ENCODE measurements at regions not wholly inside any gene's neighbourhood (a gene's known extent, or its start where the extent isn't known, plus 50 kb on each side); places are given as distances from the start of the nearest gene placed in this dataset.

DNA sequence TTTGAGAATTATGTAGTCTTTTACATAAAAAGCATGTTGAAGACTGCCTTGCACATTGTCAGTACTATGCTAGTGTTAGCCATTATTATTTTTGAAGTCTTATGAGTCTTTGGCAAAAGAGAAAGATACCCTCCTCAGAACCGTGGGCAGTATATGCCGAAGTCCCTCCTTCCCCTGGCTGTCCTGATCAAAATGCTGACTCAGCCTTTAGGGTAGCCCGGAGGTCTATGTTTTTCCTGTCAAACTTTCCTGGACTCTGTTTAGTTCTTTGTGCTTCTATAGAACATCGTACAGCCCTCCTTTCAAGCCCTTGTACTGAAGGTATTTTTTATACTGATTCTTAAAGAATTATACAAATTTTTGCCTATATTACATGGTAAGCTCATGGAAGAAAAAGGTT, 264.7 kb upstream of the ATP5MC3 start:
- TF ChIP-seq, protein P1, sequence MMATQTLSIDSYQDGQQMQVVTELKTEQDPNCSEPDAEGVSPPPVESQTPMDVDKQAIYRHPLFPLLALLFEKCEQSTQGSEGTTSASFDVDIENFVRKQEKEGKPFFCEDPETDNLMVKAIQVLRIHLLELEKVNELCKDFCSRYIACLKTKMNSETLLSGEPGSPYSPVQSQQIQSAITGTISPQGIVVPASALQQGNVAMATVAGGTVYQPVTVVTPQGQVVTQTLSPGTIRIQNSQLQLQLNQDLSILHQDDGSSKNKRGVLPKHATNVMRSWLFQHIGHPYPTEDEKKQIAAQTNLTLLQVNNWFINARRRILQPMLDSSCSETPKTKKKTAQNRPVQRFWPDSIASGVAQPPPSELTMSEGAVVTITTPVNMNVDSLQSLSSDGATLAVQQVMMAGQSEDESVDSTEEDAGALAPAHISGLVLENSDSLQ (IDR thresholded peaks at IDR 0.05), result no peak
- no peak for TF ChIP-seq FOXK2 (IDR thresholded peaks at IDR 0.05)
- no peak for TF ChIP-seq L3MBTL2 (conservative IDR thresholded peaks at IDR 0.05)
- TF ChIP-seq FOXA1 (IDR thresholded peaks at IDR 0.05), result no peak
- no peak for TF ChIP-seq LEF1 (IDR thresholded peaks at IDR 0.05; ENCODE audit: borderline replicate concordance)
- no peak for TF ChIP-seq HDGF (IDR thresholded peaks at IDR 0.05; ENCODE audit: borderline replicate concordance)
- no peak for TF ChIP-seq ELF4 (IDR thresholded peaks at IDR 0.05)
- TF ChIP-seq NFRKB (IDR thresholded peaks at IDR 0.05), result no peak
- no peak for DNase-seq (ENCODE audit: extremely low spot score)
- ChIA-PET CTCF (no interaction called here), POLR2A (no interaction called here)

DNA sequence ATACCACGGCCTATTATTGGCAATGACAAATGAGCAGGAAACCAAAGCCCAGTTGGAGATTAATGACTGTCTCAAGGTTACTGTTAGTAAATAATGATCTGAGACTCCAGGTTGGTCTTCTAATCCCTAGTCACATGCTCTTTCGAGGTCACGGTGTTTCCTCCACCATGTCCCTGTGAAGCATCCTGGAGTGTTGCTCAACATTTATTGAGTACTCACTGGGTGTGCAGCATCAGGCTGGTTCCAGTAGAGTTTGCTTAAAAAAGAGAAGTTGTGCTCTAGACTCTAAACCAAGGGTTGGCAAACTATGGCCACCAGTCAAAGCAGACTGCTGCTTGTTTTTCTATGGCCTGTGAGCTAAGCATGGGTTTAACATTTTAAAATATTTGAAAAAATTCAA, 263.8 kb upstream of the ATP5MC3 start:
- ChIA-PET POLR2A (no interaction called here), CTCF (no interaction called here)
- no peak for DNase-seq (ENCODE audit: extremely low spot score)
- no peak for TF ChIP-seq CTBP1 (IDR thresholded peaks at IDR 0.05; ENCODE audit: borderline replicate concordance)
- TF ChIP-seq FOXA1 (IDR thresholded peaks at IDR 0.05), result no peak
- TF ChIP-seq, protein P1 (IDR thresholded peaks at IDR 0.05), result no peak
- no peak for TF ChIP-seq ZNF384 (IDR thresholded peaks at IDR 0.05)
- TF ChIP-seq FOXK2 (IDR thresholded peaks at IDR 0.05), result no peak
- no peak for TF ChIP-seq NFRKB (IDR thresholded peaks at IDR 0.05)
- TF ChIP-seq SUZ12 (IDR thresholded peaks at IDR 0.05), result no peak
- TF ChIP-seq HDGF (IDR thresholded peaks at IDR 0.05; ENCODE audit: borderline replicate concordance), result no peak
- no peak for TF ChIP-seq ARNT (IDR thresholded peaks at IDR 0.05)
- no peak for TF ChIP-seq SP1 (IDR thresholded peaks at IDR 0.05)
- no peak for TF ChIP-seq BHLHE40 (IDR thresholded peaks at IDR 0.05; ENCODE audit: borderline replicate concordance)
- TF ChIP-seq FOXM1 (IDR thresholded peaks at IDR 0.05; ENCODE audit: borderline replicate concordance), result no peak
- TF ChIP-seq L3MBTL2 (conservative IDR thresholded peaks at IDR 0.05), result no peak
- TF ChIP-seq TARDBP (IDR thresholded peaks at IDR 0.05), result no peak
- TF ChIP-seq ELF4 (IDR thresholded peaks at IDR 0.05), result no peak
- no peak for TF ChIP-seq LEF1 (IDR thresholded peaks at IDR 0.05; ENCODE audit: borderline replicate concordance)

DNA sequence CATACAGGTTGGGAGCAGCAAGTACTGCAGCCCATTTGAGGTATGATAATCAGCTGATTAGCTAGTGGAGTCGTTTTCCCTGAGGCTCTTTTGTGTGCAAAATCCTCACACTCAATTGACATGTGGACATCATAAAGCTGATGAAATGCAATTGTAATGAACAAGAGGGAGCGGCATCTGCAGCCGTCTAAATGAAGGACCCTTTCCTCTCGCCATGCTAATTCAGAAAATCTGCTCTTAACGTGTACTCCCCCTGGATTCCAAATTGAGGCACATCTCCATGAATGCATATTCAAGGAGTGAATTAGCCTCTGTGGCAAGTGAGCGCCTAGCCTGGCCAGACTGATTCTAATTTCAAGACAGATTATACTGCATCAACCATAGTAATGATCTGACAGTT, 260.9 kb upstream of the ATP5MC3 start:
- CTCF ChIA-PET, result no interaction called here
- no peak for TF ChIP-seq ZNF384 (IDR thresholded peaks at IDR 0.05)
- TF ChIP-seq NFRKB (IDR thresholded peaks at IDR 0.05), result no peak
- POLR2A ChIA-PET, result no interaction called here
- no peak for DNase-seq (ENCODE audit: extremely low spot score)

DNA sequence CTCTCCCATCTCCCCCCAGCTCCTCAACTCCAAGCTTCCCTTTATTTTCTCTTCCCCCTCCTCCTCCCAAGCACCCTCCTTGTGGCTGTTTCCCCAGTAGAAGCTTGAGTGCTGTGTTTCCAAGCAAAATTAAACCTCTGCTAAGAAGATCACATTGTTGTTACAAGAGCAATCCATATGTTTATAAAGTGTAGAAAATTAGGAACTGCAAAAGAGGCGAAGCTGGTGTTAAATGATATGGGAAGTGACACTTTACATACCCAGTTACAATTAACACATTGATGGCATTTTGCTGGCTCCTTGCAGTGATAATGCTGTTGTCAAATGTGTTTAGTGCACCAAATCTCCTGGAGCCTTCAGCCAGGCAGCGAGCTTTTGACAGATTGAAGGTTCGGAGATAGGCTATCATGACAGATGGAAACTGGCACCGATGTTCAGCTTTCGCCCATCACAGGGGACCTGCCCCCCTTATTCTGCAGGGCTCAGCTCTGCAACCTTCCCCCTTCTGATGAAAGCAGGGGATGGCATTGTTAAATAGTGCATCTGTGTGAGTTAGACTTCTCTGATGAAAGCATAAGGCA, 259.8 kb upstream of the ATP5MC3 start:
- TF ChIP-seq TARDBP (IDR thresholded peaks at IDR 0.05) (no peak), ARNT (IDR thresholded peaks at IDR 0.05) (no peak), SP1 (IDR thresholded peaks at IDR 0.05) (no peak), HDGF (IDR thresholded peaks at IDR 0.05; ENCODE audit: borderline replicate concordance) (no peak), FOXM1 (IDR thresholded peaks at IDR 0.05; ENCODE audit: borderline replicate concordance) (no peak), NFRKB (IDR thresholded peaks at IDR 0.05) (no peak), LEF1 (IDR thresholded peaks at IDR 0.05; ENCODE audit: borderline replicate concordance) (no peak), L3MBTL2 (conservative IDR thresholded peaks at IDR 0.05) (no peak)
- TF ChIP-seq, protein P1 (IDR thresholded peaks at IDR 0.05), result no peak
- no peak for DNase-seq (ENCODE audit: extremely low spot score)
- ChIA-PET CTCF (interaction anchor here (0.5 to 1.1 kb wide), 3 partner anchors 26 to 1452 kb away, joined by 3 to 6 read pairs (median 4); no protein-coding TSS in a partner anchor), POLR2A (no interaction called here)

DNA sequence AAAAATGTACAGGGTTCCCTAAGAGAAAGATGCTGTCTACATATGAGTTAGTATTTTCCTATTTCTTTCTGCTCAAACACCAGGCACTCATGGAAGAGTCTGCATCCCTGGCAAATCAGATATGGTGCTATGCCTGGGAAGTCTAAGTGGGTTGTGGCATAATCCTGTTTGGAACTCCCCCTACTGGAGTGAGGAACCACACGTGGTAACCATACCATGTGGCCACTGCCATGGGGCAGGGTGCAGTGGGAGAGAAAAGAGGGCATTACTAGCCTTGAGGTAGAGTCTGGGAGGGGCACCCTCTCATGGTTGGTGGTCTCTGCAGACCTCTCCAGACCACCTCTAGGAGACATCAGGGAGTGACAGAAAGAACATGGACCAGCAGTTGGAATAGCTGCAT, 257.9 kb upstream of the ATP5MC3 start:
- no peak for DNase-seq (ENCODE audit: extremely low spot score)
- ChIA-PET CTCF (no interaction called here), POLR2A (no interaction called here)
- TF ChIP-seq BHLHE40 (IDR thresholded peaks at IDR 0.05; ENCODE audit: borderline replicate concordance) (no peak), SUZ12 (IDR thresholded peaks at IDR 0.05) (no peak), ELF4 (IDR thresholded peaks at IDR 0.05) (no peak), NFRKB (IDR thresholded peaks at IDR 0.05) (no peak), ZNF384 (IDR thresholded peaks at IDR 0.05) (no peak), HDGF (IDR thresholded peaks at IDR 0.05; ENCODE audit: borderline replicate concordance) (no peak), CTBP1 (IDR thresholded peaks at IDR 0.05; ENCODE audit: borderline replicate concordance) (no peak), FOXA1 (IDR thresholded peaks at IDR 0.05) (no peak), TARDBP (IDR thresholded peaks at IDR 0.05) (no peak), LEF1 (IDR thresholded peaks at IDR 0.05; ENCODE audit: borderline replicate concordance) (no peak), SP1 (IDR thresholded peaks at IDR 0.05) (no peak), L3MBTL2 (conservative IDR thresholded peaks at IDR 0.05) (no peak)
- TF ChIP-seq, protein P1 (IDR thresholded peaks at IDR 0.05), result no peak

DNA sequence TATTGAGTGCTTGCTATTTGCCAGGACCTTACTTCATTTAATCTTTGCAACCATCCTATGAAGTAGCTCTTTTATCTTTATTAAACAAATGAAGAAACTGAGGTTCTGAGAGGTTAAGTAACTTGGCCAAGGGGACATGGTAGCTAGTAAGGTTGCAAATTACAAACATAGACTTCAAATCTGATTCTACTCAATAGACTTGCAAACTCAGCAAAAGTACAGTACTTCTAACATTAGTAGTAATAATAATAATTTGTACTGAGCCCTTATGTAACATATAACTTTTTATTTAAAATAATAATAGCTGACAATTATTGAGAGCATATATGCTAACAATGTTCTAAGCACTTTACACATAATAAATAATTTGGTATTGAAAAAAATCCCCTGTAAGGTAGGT, 255.7 kb upstream of the ATP5MC3 start:
- CTCF ChIA-PET, result no interaction called here
- no peak for DNase-seq (ENCODE audit: extremely low spot score)
- POLR2A ChIA-PET, result no interaction called here
- TF ChIP-seq SP1 (IDR thresholded peaks at IDR 0.05) (no peak), ZNF384 (IDR thresholded peaks at IDR 0.05) (no peak), LEF1 (IDR thresholded peaks at IDR 0.05; ENCODE audit: borderline replicate concordance) (no peak), L3MBTL2 (conservative IDR thresholded peaks at IDR 0.05) (no peak), ELF4 (IDR thresholded peaks at IDR 0.05) (no peak), FOXM1 (IDR thresholded peaks at IDR 0.05; ENCODE audit: borderline replicate concordance) (no peak), CTBP1 (IDR thresholded peaks at IDR 0.05; ENCODE audit: borderline replicate concordance) (no peak)
